GM19324 (cell line): ENCODE measurements at regions not wholly inside any gene's neighbourhood (a gene's known extent, or its start where the extent isn't known, plus 50 kb on each side); places are given as distances from the start of the nearest gene placed in this dataset.
A peak's percentile ranks its signal among the peaks of the same experiment; 100 is the strongest.
"Not testable (repeated sequence)": the region's sequence is repeated elsewhere in the genome, so short reads cannot be mapped to it uniquely, and the experiment has no call there.

Experiments
- ATAC-seq: cut with Tn5 transposase; IDR thresholded peaks from one replicate; pipeline ENCODE4 v1.9.1; 2021; ENCODE audit warnings: mild to moderate bottlenecking, moderate library complexity; ENCODE audit not compliant: unreplicated experiment, low FRiP score

DNA sequence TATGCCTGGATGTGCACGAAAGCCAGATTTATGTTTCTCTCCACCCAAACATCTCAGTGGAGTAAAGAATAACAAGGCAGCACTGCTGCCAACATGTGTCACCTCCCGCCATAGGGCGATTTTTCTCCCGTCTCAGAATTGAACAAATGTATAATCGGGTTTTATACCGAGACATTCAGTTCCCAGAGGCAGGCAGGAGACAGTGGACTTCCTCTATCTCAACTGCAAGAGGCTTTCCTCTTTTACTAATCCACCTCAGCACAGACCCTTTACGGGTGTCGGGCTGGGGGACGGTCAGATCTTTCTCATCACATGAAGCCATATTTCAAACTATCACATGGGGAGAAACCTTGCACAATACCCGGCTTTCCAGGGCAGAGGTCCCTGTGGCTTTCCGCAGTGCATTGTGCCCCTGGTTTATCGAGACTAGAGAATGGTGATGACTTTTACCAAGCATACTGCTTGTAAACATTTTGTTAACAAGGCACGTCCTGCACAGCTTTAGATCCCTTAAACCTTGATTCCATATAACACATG, 124.2 kb upstream of the ZNF184 start:
- ATAC-seq = not testable (repeated sequence)

DNA sequence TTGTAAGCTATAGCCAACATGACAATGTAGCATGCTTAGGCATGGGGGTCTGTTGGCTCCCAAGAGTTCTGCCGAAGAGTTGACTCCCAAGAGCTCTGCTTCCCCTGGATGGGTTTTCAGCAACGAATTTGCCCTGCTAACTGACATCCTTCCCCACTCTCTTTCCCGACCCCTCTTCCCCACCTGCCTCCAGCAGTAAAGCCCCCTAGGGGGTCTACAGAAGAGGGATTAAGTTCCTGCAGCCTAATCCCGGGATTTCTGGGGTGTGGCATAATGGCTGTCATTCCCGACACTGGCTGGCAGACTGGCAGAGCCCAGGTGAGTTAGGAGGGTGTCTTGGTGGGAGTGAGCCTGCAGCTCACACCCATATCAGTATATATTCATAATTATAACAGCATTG, 121.0 kb upstream of the ZNF184 start:
- no peak for ATAC-seq

- ATAC-seq = peak; percentile 19
Measured at GRCh38 chr6:27593200-27593818, 120.4 kb upstream of the ZNF184 start.

- peak; percentile 86 for ATAC-seq
Measured at GRCh38 chr6:27592481-27593199, 119.7 kb upstream of the ZNF184 start.

DNA sequence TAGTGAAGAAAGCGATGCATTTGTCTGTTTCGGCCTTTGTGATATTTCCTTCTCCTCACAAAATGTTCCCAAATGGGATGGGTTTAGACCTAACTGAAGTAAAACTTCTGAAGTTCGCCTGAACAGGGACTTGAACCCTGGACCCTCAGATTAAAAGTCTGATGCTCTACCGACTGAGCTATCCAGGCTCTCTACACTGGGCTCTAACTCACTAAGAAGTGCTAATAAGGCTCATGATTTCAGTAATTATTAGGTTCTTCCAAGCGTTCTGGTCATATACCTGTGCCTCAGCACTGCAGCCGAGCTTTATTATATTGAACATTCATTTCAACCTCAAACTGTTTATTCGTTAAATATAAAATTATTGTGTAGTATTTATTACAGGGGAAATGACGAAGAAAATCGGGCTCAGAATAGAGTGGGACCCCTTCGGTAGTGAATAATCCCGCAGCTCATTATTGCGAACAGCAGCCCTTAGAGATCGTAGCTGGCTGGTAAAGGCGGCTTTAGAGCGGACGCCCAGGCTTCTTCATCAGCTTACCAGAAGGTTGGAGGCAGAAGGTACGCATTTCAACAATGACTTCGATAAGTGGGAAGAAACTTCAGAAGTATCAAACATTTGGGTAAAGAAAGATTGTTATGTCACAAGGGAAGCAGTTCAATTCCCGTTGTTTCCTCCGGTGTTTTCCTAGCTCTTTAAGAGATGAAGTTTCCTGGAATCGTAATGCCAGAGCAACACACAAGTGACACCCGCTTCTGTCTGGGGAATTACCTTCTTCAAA, 119.0 kb upstream of the ZNF184 start:
- no peak for ATAC-seq

- ATAC-seq = not testable (repeated sequence)
Measured at GRCh38 chr6:27585316-27585715, 112.4 kb upstream of the ZNF184 start.

DNA sequence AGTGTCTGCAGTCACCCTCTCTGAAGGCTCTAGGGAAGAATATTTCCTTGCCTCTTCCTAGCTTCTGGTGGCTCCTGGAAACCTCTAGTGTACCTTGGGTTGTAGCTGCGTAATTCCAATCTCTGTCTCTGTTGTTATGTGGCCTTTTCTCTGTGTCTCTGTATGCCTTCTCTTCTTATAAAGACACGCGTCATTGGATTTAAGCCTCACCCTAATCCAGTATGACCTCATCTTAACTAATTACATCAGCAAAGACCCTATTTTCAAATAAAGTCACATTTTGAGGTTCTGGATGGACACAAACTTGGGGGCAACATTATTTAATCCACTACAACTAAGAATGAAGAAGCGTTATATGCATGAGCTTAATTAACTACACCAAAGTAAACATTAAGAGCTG, 111.4 kb upstream of the ZNF184 start:
- no peak for ATAC-seq

DNA sequence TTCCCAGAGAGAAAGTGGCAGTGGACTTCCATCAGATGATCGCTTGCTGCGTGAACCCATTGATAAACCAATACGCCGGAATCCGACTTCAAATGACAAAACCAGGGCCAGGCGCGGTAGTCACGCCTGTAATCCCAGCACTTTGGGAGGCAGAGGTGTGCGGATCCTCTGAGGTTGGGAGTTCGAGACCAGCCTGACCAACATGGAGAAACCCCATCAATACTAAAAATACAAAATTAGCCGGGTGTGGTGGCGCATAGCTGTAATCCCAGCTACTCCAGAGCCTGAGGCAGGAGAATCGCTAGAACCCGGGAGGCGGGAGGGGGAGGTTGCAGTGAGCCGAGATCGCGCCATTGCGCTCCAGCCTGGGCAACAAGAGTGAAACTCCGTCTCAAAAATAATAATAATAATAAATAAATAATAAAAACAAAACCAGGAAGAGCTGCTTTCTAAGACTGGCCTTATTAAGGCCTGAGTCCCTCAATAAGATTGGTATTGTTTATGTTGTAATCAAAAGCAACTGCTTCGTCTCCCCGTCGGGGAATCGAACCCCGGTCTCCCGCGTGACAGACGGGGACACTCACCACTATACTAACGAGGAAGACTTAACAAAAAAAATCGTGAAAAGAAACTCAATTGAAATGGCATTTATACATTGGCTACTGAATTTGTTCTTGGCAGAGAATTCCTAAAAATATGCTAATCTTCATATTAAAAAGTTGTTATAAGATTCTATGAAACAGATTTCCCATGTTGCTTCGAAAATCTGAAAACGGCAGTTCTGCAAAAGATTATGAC, 110.2 kb upstream of the ZNF184 start:
- no peak for ATAC-seq

GRCh38 chr6:27579973-27580372, 107.1 kb upstream of the ZNF184 start:
- ATAC-seq = no peak

DNA sequence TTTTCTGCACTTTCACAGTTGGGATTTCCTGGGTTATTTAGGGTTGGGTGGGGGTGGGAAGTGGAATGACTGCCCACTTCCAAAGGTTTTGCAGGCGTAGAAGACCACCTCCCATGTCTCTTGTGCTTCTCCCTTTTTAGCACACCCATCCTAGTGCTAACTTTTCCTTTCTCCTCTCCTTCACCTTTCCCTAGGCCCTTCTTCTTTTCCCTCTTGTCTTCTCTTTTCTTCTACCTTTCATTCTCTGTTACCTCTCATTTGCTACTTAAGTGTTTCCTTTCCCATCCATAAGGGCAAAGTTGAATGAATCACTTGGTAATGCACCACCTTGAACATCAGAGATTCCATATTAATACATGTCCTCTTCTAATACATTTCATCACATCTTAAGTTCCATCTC, 105.0 kb upstream of the ZNF184 start:
- no peak for ATAC-seq

- no peak for ATAC-seq
Measured at GRCh38 chr6:27575594-27576361, 102.9 kb upstream of the ZNF184 start.

DNA sequence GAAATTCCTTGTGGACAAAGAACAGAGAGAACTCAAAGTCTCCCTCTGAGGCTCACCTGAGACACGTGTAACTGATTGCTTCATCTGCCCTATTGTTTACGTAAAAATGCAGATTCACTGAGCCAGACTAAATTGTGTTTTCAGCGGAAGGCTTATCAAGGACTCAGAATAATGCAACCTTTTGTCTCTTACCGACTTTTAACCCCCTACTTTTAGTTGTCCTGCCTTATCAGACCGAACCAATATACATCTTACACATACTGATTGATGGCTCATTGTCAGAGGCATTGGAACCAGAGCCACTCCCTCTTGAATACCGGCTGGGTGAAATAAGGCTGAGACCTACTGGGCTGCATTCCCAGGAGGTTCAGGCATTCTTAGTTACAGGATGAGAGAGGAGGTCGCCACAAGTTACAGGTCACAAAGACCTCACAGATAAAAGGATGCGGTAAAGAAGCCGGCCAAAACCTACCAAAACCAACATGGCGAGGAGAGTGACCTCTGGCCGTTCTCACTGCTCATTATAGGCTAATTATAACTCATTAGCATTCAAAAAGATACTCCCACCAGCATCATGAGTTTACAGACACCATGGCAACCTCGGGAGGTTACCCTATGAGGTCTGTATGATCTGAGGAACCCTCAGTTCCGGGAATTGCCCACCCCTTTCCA, 95.5 kb upstream of the ZNF184 start:
- no peak for ATAC-seq

- no peak for ATAC-seq
Measured at GRCh38 chr6:27565839-27566779, 93.2 kb upstream of the ZNF184 start.

DNA sequence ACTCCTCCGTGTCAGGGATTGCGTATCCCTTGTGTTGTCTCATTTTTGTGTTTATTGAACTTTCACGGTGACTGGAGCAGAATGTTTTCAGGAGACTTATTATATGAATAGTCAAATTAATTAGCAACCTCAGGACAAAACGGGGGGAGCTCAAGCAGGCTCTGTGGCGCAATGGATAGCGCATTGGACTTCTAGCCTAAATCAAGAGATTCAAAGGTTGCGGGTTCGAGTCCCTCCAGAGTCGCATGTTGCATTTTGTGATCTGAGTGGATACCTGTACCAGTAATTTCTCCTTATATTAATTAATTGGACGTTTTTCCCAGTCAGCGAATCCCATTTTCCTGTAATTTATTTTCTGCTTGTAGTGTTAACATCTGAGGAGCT, 89.1 kb upstream of the ZNF184 start:
- ATAC-seq = no peak

DNA sequence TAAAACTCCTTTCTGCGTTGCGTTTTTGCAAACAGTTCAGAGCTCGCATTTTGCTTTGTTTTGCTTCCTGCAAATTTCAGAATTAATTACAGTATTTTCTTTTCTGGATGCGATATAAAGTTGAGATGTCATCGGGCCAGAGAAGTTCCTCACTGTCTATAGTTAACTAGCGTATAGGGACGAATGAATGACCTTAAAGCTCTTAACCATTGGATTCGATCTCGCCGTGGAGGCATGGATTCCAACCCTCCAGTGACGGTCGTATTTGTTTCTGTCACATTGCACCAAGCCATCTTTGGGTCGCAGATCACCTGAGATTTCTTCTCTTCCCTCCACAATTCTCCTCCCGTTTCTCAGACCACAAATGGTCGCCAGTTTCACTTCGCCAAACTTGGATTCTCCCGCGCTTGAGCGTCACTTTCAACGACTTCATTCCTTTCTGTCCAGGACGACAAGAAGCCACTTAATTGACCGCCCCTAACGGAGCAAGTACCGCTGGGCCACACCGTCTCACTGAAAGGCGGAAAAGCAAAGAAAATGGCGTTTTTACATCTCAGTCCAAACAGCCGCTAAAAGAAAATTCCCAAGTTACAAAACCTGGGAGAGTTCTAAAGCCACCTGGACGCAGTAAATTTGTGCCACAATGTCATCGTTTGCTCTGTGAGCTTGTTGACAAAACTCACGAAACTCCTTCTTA, 85.3 kb upstream of the ZNF184 start:
- ATAC-seq = no peak

DNA sequence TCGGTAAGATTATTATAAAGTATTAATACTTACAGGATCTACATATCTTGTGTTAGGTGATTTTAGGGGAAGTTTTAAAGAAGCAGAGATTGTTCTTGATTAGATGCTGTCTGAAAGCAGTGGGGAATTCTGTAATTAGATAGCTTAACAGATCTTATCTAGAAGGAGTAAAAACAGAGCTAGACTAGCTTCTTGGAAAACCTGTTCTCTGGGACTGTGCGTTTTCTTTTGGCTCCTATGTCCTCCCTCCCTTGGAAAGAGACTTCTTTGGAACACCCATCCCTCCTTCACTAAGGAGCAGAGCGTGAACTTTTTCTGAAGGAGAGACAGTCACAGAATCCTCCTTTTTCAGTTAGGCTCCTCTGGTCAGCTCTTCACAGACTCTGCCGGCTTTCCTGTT, 83.5 kb upstream of the ZNF184 start:
- ATAC-seq = no peak

GRCh38 chr6:27553123-27553904, 80.4 kb upstream of the ZNF184 start:
- ATAC-seq = no peak
